Amygdala (tissue), 56 donors: ENCODE measurements at regions not wholly inside any gene's neighbourhood (a gene's known extent, or its start where the extent isn't known, plus 50 kb on each side); places are given as distances from the start of the nearest gene placed in this dataset.

ENCODE experiments used
- DNase-seq, 56 donors: peaks; one replicate each; lab custom pipeline; 2025; lab: John Stamatoyannopoulos, UW

GRCh38 chr4:160159457-160159856, 1056.6 kb downstream of the RAPGEF2 start:
- no peak for DNase-seq

GRCh38 chr4:160161026-160161425, 1058.1 kb downstream of the RAPGEF2 start:
- no peak for DNase-seq

GRCh38 chr4:160175064-160175643, 1072.3 kb downstream of the RAPGEF2 start:
- no peak for DNase-seq

GRCh38 chr4:160180211-160180610, 1077.3 kb downstream of the RAPGEF2 start:
- no peak for DNase-seq

- DNase-seq = no peak
These were observed 1079.8 kb downstream of the RAPGEF2 start for GRCh38 chr4:160182727-160183126.

GRCh38 chr4:160184884-160185283, 1082.0 kb downstream of the RAPGEF2 start:
- no peak for DNase-seq

GRCh38 chr4:160193787-160194186, 1090.9 kb downstream of the RAPGEF2 start:
- DNase-seq = no peak

- no peak for DNase-seq
These were observed 1091.8 kb downstream of the RAPGEF2 start for GRCh38 chr4:160194716-160195115.

- no peak for DNase-seq
These were observed 1099.9 kb downstream of the RAPGEF2 start for GRCh38 chr4:160202802-160203201.

- no peak for DNase-seq
These were observed 1109.2 kb downstream of the RAPGEF2 start for GRCh38 chr4:160212078-160212477.

GRCh38 chr4:160213366-160213765, 1110.5 kb downstream of the RAPGEF2 start:
- no peak for DNase-seq

- no peak for DNase-seq
These were observed 1114.5 kb downstream of the RAPGEF2 start for GRCh38 chr4:160217352-160217751.

- DNase-seq = no peak
These were observed 1121.2 kb downstream of the RAPGEF2 start for GRCh38 chr4:160224049-160224448.

GRCh38 chr4:160233141-160233540, 1130.3 kb downstream of the RAPGEF2 start:
- DNase-seq = no peak

- DNase-seq = no peak
These were observed 1132.4 kb downstream of the RAPGEF2 start for GRCh38 chr4:160235285-160235684.

- DNase-seq = no peak
These were observed 1132.9 kb downstream of the RAPGEF2 start for GRCh38 chr4:160235771-160236170.

- DNase-seq = no peak
These were observed 1135.9 kb downstream of the RAPGEF2 start for GRCh38 chr4:160238790-160239189.

- DNase-seq = no peak
These were observed 1144.3 kb downstream of the RAPGEF2 start for GRCh38 chr4:160247091-160247656.

- DNase-seq = no peak
These were observed 1148.8 kb downstream of the RAPGEF2 start for GRCh38 chr4:160251522-160252170.

- DNase-seq = no peak
These were observed 1154.4 kb downstream of the RAPGEF2 start for GRCh38 chr4:160257318-160257717.

- DNase-seq = no peak
These were observed 1162.1 kb downstream of the RAPGEF2 start for GRCh38 chr4:160265014-160265413.

GRCh38 chr4:160265836-160266235, 1163.0 kb downstream of the RAPGEF2 start:
- no peak for DNase-seq
